Neural progenitor cell (in vitro differentiated cells): ENCODE measurements at regions not wholly inside any gene's neighbourhood (a gene's known extent, or its start where the extent isn't known, plus 50 kb on each side); places are given as distances from the start of the nearest gene placed in this dataset.

Experiments used
- EZH2 ChIP-seq: fragments of 200-600 bp; sonication (generic); IDR thresholded peaks from 2 replicates; pipeline ENCODE4 v1.6.1; 2017; ENCODE audit warnings: antibody characterized with exemption, mild to moderate bottlenecking, moderate library complexity
- TF ChIP-seq, protein P1 (sequence below): fragments of 200-600 bp; sonication (generic); IDR thresholded peaks from 2 replicates; pipeline ENCODE4 v1.5.1; 2017; ENCODE audit warnings: antibody characterized with exemption, mild to moderate bottlenecking

DNA sequence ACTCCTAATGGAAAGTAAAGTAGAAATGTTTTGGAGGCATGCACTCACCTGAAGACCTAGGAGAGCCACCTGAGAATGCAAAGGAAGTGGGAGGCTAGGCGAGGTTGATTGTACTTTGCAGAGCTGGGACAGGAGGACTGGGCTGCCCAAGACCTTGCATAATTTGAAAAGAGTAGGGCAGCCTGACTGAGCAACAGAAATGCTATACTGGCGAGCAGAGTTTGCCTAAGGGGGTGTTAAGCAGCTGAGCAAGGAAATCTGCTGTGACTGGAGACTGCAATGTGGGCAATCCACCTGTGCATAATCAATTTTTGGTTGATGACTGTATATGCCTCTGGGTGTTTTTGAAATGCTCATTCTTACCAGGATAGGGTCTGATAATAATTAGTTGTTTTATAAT, 834.1 kb downstream of the TRHDE start:
- TF ChIP-seq, protein P1, sequence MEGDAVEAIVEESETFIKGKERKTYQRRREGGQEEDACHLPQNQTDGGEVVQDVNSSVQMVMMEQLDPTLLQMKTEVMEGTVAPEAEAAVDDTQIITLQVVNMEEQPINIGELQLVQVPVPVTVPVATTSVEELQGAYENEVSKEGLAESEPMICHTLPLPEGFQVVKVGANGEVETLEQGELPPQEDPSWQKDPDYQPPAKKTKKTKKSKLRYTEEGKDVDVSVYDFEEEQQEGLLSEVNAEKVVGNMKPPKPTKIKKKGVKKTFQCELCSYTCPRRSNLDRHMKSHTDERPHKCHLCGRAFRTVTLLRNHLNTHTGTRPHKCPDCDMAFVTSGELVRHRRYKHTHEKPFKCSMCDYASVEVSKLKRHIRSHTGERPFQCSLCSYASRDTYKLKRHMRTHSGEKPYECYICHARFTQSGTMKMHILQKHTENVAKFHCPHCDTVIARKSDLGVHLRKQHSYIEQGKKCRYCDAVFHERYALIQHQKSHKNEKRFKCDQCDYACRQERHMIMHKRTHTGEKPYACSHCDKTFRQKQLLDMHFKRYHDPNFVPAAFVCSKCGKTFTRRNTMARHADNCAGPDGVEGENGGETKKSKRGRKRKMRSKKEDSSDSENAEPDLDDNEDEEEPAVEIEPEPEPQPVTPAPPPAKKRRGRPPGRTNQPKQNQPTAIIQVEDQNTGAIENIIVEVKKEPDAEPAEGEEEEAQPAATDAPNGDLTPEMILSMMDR = no peak
- TF ChIP-seq EZH2 = no peak
